CD14-positive monocyte (primary cell): ENCODE measurements at regions not wholly inside any gene's neighbourhood (a gene's known extent, or its start where the extent isn't known, plus 50 kb on each side); places are given as distances from the start of the nearest gene placed in this dataset.

Experiments used
- DNase-seq, 3 donors: peaks; one replicate each; pipeline ENCODE4 v3.0.0-alpha.2; 2011 to 2022
- H2AFZ ChIP-seq: 2 replicates; pipeline ENCODE4 v1.6.0; 2012; ENCODE audit warnings: mild to moderate bottlenecking, low read depth, low read length, inconsistent platforms; ENCODE audit not compliant: insufficient read depth, poor library complexity, severe bottlenecking
- H3K27ac ChIP-seq, 2 donors: 1 replicate in 1 of 2; 2 replicates in 1 of 2; pipeline ENCODE4 v1.5.1; 2012 to 2013; ENCODE audit warnings: low read length in 2 of 2, control low read depth in 1 of 2, inconsistent platforms in 1 of 2, low read depth in 1 of 2, mild to moderate bottlenecking in 1 of 2
- H3K27me3 ChIP-seq, 2 donors: one replicate each; pipeline versions ENCODE4 v1.6.0 to v1.6.1; 2011 to 2013; ENCODE audit warnings: low read length in 2 of 2; ENCODE audit not compliant: control insufficient read depth in 2 of 2, insufficient read depth in 2 of 2
- H3K36me3 ChIP-seq, 2 donors: replicated peaks in 1 of 2; 1 replicate in 1 of 2; 2 replicates in 1 of 2; pipeline versions ENCODE4 v1.5.1 to v1.6.1; 2012 to 2013; ENCODE audit warnings: low read length in 2 of 2, control low read depth in 1 of 2, inconsistent platforms in 1 of 2, mild to moderate bottlenecking in 1 of 2; ENCODE audit not compliant: insufficient read depth in 2 of 2, control insufficient read depth in 1 of 2
- H3K4me1 ChIP-seq, 2 donors: 1 replicate in 1 of 2; 2 replicates in 1 of 2; pipeline versions ENCODE4 v1.5.1 to v1.6.1; 2012 to 2013; ENCODE audit warnings: low read length in 2 of 2, control low read depth in 1 of 2, inconsistent platforms in 1 of 2, mild to moderate bottlenecking in 1 of 2, moderate library complexity in 1 of 2; ENCODE audit not compliant: insufficient read depth in 2 of 2, control insufficient read depth in 1 of 2
- H3K4me2 ChIP-seq: replicated peaks from 2 replicates; pipeline ENCODE3; 2012; ENCODE audit warnings: low read length, moderate library complexity, mild to moderate bottlenecking; ENCODE audit not compliant: poor library complexity, severe bottlenecking; ENCODE audit errors: extremely low read depth
- H3K4me3 ChIP-seq, 3 experiments: fragments of 200-600 bp in 1 of 3; sonication (generic) in 1 of 3; replicated peaks in 1 of 3; 1 replicate in 2 of 3; 2 replicates in 1 of 3; pipeline ENCODE4 v1.5.1; 2011 to 2013; ENCODE audit warnings: low read length in 3 of 3, mild to moderate bottlenecking in 3 of 3, control low read depth in 2 of 3, low read depth in 2 of 3, inconsistent platforms in 1 of 3, moderate library complexity in 1 of 3
- H3K79me2 ChIP-seq: 2 replicates; pipeline ENCODE4 v1.6.0; 2012; ENCODE audit warnings: mild to moderate bottlenecking, control low read depth, inconsistent platforms, low read length, moderate library complexity; ENCODE audit not compliant: insufficient read depth
- H3K9ac ChIP-seq: 2 replicates; pipeline ENCODE4 v1.6.0; 2017; ENCODE audit warnings: low read length, mild to moderate bottlenecking; ENCODE audit not compliant: insufficient read depth, poor library complexity, severe bottlenecking
- H3K9me3 ChIP-seq, 2 donors: replicated peaks in 1 of 2; 1 replicate in 1 of 2; 2 replicates in 1 of 2; pipeline versions ENCODE4 v1.5.1 to v1.6.1; 2012 to 2013; ENCODE audit warnings: low read length in 2 of 2, control low read depth in 1 of 2; ENCODE audit not compliant: control insufficient read depth in 1 of 2, insufficient read depth in 1 of 2
- H4K20me1 ChIP-seq: 2 replicates; pipeline ENCODE4 v1.6.0; 2012; ENCODE audit warnings: mild to moderate bottlenecking, low read length, control low read depth, moderate library complexity; ENCODE audit not compliant: insufficient read depth
- H3K27ac Mint-ChIP-seq, 7 donors: one replicate each; pipeline ENCODE4 v1.8.0; 2020; ENCODE audit warnings: mild to moderate bottlenecking in 7 of 7, mixed read lengths in 7 of 7, moderate library complexity in 6 of 7, inconsistent platforms in 2 of 7
- H3K27me3 Mint-ChIP-seq, 3 donors: one replicate each; pipeline ENCODE4 v1.8.0; 2021 to 2022; ENCODE audit warnings: low read depth in 3 of 3, mild to moderate bottlenecking in 3 of 3, mixed read lengths in 3 of 3, moderate library complexity in 3 of 3, inconsistent platforms in 1 of 3
- H3K36me3 Mint-ChIP-seq, 2 donors: one replicate each; pipeline ENCODE4 v1.8.0; 2020; ENCODE audit warnings: mixed read lengths in 2 of 2, inconsistent platforms in 1 of 2, mild to moderate bottlenecking in 1 of 2
- H3K4me1 Mint-ChIP-seq: one replicate; pipeline ENCODE4 v1.8.0; 2020; ENCODE audit warnings: mild to moderate bottlenecking, mixed read lengths
- H3K4me3 Mint-ChIP-seq, 2 donors: one replicate each; pipeline ENCODE4 v1.8.0; 2020; ENCODE audit warnings: mild to moderate bottlenecking in 2 of 2, mixed read lengths in 2 of 2, moderate library complexity in 1 of 2
- H3K9me3 Mint-ChIP-seq, 7 donors: one replicate each; pipeline ENCODE4 v1.8.0; 2020 to 2022; ENCODE audit warnings: mixed read lengths in 7 of 7, mild to moderate bottlenecking in 6 of 7, moderate library complexity in 6 of 7, inconsistent platforms in 2 of 7
- CTCF ChIP-seq: fragments of 200-600 bp; IDR thresholded peaks from one replicate; pipeline ENCODE4 v1.8.0; 2022; ENCODE audit warnings: antibody characterized with exemption, mild to moderate bottlenecking
- WGBS: methylation state at CpG from one replicate; pipeline ENCODE4 v1.1.5; 2013; ENCODE audit warnings: missing lambda C conversion rate; ENCODE audit not compliant: insufficient coverage; 5-methylcytosine and 5-hydroxymethylcytosine counted together
- intact Hi-C, 2 donors: fragments of 100-400 bp; cut with micrococcal nuclease; formaldehyde crosslinking; loops; one replicate each; pipeline versions ENCODE4 v1.15.0 to v1.15.1; 2023

GRCh38 chr9:110101531-110102161 lies 106.3 kb downstream of the C9orf152 start:
- no peak overlapping the region for H3K4me3 ChIP-seq
- H4K20me1 ChIP-seq: no peaks in the 10 kb centered on the region

GRCh38 chr9:110103257-110103656 lies 104.7 kb downstream of the C9orf152 start:
- H3K4me2 ChIP-seq: no peak overlapping the region
- H3K27me3 Mint-ChIP-seq: no peaks in the 10 kb centered on the region
- H3K4me1 ChIP-seq: peaks cover 16 to 17% of the 10 kb centered on the region in 2 donors
- H3K27ac Mint-ChIP-seq: no peak overlapping the region
- H3K9ac ChIP-seq: no peak overlapping the region
- intact Hi-C loops: no loop called here
- no peak for DNase-seq
- WGBS: 80% methylated on average over 1 of the region's 2 CpGs
- no peaks in the 10 kb centered on the region for H4K20me1 ChIP-seq
- H3K27me3 ChIP-seq: no peaks in the 10 kb centered on the region
- peaks cover 39% of the 10 kb centered on the region for H3K4me1 Mint-ChIP-seq
- peaks cover 32% of the 10 kb centered on the region for H3K79me2 ChIP-seq
- H3K9me3 Mint-ChIP-seq: no peaks in the 10 kb centered on the region
- no peaks in the 10 kb centered on the region for H3K36me3 Mint-ChIP-seq
- H3K4me3 ChIP-seq: no peak overlapping the region
- H3K27ac ChIP-seq: no peak overlapping the region
- no peaks in the 10 kb centered on the region for H3K9me3 ChIP-seq
- no peak for TF ChIP-seq CTCF
- no peaks in the 10 kb centered on the region for H3K36me3 ChIP-seq
- H2AFZ ChIP-seq: no peak overlapping the region
- H3K4me3 Mint-ChIP-seq: no peak overlapping the region

More at GRCh38 chr9:110101531-110102161, 106.3 kb downstream of the C9orf152 start:
- H2AFZ ChIP-seq: no peak overlapping the region
- no peaks in the 10 kb centered on the region for H3K9me3 Mint-ChIP-seq
- H3K27me3 Mint-ChIP-seq: no peaks in the 10 kb centered on the region
- no peaks in the 10 kb centered on the region for H3K36me3 Mint-ChIP-seq
- H3K27ac ChIP-seq: no peak overlapping the region
- no peak for TF ChIP-seq CTCF
- H3K4me3 Mint-ChIP-seq: no peak overlapping the region
- no peak overlapping the region for H3K27ac Mint-ChIP-seq
- no peaks in the 10 kb centered on the region for H3K27me3 ChIP-seq
- 85% methylated on average over 7 of the region's 8 CpGs for WGBS
- H3K79me2 ChIP-seq: peaks cover 24% of the 10 kb centered on the region
- no peak overlapping the region for H3K4me2 ChIP-seq
- H3K4me1 ChIP-seq: peaks cover 18 to 21% of the 10 kb centered on the region in 2 donors
- H3K4me1 Mint-ChIP-seq: peaks cover 37% of the 10 kb centered on the region
- H3K9ac ChIP-seq: no peak overlapping the region
- intact Hi-C loops: no loop called here
- H3K9me3 ChIP-seq: no peaks in the 10 kb centered on the region
- DNase-seq: no peak
- H3K36me3 ChIP-seq: no peaks in the 10 kb centered on the region
